ENCODE measurements at regions not wholly inside any gene's neighbourhood (a gene's known extent, or its start where the extent isn't known, plus 50 kb on each side); places are given as distances from the start of the nearest gene placed in this dataset.

DNA sequence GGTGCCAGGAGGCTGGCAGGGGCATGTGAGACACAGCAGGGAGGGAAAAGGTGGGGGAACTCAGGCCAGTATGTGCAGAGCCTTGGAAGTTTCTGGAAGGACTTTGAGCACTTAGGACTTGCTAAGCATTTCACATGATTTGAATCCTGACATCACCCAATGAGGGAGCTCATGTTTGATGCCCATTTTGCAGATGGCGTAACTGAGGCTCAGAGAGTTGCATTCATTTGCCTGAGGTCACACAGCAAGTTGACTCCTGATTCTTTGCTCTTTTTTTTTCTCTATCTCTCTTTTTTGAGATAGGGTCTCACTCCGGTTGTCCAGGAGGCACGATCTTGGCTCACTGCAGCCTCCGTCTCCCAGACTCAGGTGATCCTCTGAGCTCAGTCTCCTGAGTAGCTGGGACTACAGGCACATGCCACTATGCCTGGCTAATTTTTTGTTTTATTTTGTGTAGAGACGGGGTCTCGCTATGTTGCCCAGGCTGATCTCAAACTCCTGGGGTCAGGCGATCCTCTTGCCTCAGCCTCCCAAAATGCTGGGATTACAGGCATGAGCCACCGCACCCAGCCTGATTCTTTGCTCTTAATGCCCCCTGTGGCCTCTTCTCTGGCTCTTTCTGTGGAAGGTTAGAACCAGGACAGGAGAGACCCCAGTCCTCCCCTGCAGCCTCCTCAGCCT is 246.1 kb downstream of the RBM19 start:
- no peak for DNase-seq (ENCODE audit: low read depth)
- no peak overlapping the region for H3K4me3 ChIP-seq (ENCODE audit: low read depth, low read length)
- TF ChIP-seq, protein P1, sequence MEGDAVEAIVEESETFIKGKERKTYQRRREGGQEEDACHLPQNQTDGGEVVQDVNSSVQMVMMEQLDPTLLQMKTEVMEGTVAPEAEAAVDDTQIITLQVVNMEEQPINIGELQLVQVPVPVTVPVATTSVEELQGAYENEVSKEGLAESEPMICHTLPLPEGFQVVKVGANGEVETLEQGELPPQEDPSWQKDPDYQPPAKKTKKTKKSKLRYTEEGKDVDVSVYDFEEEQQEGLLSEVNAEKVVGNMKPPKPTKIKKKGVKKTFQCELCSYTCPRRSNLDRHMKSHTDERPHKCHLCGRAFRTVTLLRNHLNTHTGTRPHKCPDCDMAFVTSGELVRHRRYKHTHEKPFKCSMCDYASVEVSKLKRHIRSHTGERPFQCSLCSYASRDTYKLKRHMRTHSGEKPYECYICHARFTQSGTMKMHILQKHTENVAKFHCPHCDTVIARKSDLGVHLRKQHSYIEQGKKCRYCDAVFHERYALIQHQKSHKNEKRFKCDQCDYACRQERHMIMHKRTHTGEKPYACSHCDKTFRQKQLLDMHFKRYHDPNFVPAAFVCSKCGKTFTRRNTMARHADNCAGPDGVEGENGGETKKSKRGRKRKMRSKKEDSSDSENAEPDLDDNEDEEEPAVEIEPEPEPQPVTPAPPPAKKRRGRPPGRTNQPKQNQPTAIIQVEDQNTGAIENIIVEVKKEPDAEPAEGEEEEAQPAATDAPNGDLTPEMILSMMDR (IDR thresholded peaks at IDR 0.05; ENCODE audit: insufficient read depth, low read depth, low read length, missing control alignments): no peak

DNA sequence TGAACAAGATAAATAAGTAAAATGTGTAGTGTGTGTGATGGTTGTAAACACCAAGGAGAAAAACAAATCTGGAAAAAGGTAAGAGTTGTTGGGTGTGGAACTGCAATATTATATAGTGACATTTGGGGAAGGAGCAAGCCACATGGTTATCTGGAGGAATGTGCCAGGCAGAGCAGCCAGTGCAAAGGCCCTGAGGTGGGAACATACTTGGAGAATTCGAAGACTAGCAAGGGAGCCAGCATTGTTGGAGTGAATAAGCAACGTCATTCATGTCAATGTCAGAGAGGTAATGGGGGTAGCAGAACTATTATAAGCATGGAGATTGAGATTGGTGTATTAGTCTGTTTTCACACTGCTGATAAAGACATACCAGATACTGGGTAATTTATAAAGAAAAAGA is 241.5 kb upstream of the LHX5 start:
- no peak overlapping the region for H3K4me3 ChIP-seq (ENCODE audit: low read depth, low read length)
- no peak for DNase-seq (ENCODE audit: low read depth)
- TF ChIP-seq, protein P1 (IDR thresholded peaks at IDR 0.05; ENCODE audit: insufficient read depth, low read depth, low read length, missing control alignments): no peak

DNA sequence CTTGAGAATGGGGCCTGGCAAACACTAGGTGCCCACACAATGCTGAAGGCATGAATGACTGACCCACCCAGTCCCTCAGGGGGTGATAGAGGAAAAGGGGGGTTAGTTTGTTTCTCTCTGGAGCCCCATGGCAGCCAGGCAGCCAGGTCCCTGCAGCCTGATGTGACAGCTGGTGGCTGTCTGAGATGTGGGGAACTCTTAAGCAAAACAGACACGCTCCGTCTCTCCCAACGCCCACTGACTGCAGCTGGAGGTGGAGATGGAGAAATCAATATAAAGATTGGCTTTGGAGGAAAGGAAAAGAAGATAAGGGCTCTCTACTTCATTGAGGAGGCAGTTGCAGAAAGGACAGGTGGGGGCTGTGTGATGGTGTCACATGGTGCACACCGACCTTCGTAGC is 240.8 kb upstream of the LHX5 start:
- H3K4me3 ChIP-seq (ENCODE audit: low read depth, low read length): no peak overlapping the region
- TF ChIP-seq, protein P1 (IDR thresholded peaks at IDR 0.05; ENCODE audit: insufficient read depth, low read depth, low read length, missing control alignments): no peak
- no peak for DNase-seq (ENCODE audit: low read depth)

- no peak overlapping the region for H3K4me3 ChIP-seq (ENCODE audit: low read depth, low read length)
- TF ChIP-seq, protein P1 (IDR thresholded peaks at IDR 0.05; ENCODE audit: insufficient read depth, low read depth, low read length, missing control alignments): no peak
- DNase-seq (ENCODE audit: low read depth): no peak
Observed at GRCh38 chr12:113710216-113710615, 238.5 kb upstream of the LHX5 start.

GRCh38 chr12:113709456-113709855 is 237.8 kb upstream of the LHX5 start:
- DNase-seq (ENCODE audit: low read depth): no peak
- no peak overlapping the region for H3K4me3 ChIP-seq (ENCODE audit: low read depth, low read length)
- TF ChIP-seq, protein P1 (IDR thresholded peaks at IDR 0.05; ENCODE audit: insufficient read depth, low read depth, low read length, missing control alignments): no peak

GRCh38 chr12:113702836-113703235 is 231.2 kb upstream of the LHX5 start:
- TF ChIP-seq, protein P1 (IDR thresholded peaks at IDR 0.05; ENCODE audit: insufficient read depth, low read depth, low read length, missing control alignments): no peak
- DNase-seq (ENCODE audit: low read depth): no peak
- H3K4me3 ChIP-seq (ENCODE audit: low read depth, low read length): no peak overlapping the region

- TF ChIP-seq, protein P1 (IDR thresholded peaks at IDR 0.05; ENCODE audit: insufficient read depth, low read depth, low read length, missing control alignments): no peak
- no peak overlapping the region for H3K4me3 ChIP-seq (ENCODE audit: low read depth, low read length)
- no peak for DNase-seq (ENCODE audit: low read depth)
Observed at GRCh38 chr12:113702276-113702675, 230.6 kb upstream of the LHX5 start.

Data from GM12865 (cell line).